ENCODE measurements at regions not wholly inside any gene's neighbourhood (a gene's known extent, or its start where the extent isn't known, plus 50 kb on each side); places are given as distances from the start of the nearest gene placed in this dataset.

DNA sequence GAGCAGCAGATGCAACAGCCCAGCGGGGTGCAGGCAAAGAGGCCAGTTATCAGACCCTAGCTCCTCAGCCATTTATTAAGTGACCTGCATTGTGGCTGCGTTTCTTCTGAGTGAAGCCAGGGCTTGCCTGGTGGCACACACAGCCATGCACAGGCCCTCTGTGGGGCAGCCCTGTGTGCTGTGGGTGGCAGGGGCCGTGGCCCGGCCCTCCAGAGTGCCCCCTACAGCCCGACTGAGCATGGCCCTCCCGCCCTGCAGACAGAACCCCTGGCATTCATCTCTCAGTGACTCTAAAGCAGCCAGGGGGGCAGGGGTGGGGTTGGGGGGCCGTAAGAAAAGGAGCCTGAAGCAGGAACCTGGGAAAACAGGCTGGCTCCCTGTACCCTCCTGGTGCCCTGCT lies 226.0 kb upstream of the PWP1 start:
- TF ChIP-seq, protein P1, sequence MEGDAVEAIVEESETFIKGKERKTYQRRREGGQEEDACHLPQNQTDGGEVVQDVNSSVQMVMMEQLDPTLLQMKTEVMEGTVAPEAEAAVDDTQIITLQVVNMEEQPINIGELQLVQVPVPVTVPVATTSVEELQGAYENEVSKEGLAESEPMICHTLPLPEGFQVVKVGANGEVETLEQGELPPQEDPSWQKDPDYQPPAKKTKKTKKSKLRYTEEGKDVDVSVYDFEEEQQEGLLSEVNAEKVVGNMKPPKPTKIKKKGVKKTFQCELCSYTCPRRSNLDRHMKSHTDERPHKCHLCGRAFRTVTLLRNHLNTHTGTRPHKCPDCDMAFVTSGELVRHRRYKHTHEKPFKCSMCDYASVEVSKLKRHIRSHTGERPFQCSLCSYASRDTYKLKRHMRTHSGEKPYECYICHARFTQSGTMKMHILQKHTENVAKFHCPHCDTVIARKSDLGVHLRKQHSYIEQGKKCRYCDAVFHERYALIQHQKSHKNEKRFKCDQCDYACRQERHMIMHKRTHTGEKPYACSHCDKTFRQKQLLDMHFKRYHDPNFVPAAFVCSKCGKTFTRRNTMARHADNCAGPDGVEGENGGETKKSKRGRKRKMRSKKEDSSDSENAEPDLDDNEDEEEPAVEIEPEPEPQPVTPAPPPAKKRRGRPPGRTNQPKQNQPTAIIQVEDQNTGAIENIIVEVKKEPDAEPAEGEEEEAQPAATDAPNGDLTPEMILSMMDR (IDR thresholded peaks at IDR 0.05; ENCODE audit: low read length), result no peak
- TF ChIP-seq EZH2 (IDR thresholded peaks at IDR 0.05; ENCODE audit: borderline replicate concordance, low read length), result no peak

Data from OCI-LY1 (cell line).